ENCODE measurements at regions not wholly inside any gene's neighbourhood (a gene's known extent, or its start where the extent isn't known, plus 50 kb on each side); places are given as distances from the start of the nearest gene placed in this dataset.

DNA sequence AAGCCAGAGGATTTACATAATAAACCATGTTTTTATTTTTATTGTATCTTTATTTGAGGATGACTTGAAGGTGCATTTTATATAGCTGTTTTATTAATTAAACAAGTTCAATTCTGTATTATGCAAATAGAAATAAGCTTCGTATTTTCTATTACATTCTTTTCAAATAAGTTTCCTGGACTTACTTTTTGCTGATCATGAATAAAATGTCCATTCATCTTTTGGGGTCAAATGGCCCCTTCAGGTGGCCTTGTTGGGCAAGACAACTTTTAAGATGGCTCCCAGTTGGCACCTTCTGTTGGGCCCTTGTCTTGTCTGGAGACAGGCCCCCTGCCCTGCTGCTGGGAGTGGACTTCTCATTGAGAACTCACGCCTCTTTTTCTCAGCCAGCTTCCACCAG is 654.6 kb upstream of the NOX3 start:
- TF ChIP-seq POLR2A (IDR thresholded peaks at IDR 0.05; ENCODE audit: borderline replicate concordance, extremely low read depth, insufficient read depth, insufficient read length) (no peak), SRF (IDR thresholded peaks at IDR 0.05; ENCODE audit: low read depth) (no peak), POLR2AphosphoS5 (IDR thresholded peaks at IDR 0.05; ENCODE audit: low read depth, low read length) (no peak), CTCF (IDR thresholded peaks at IDR 0.05 in 2 of 3, conservative IDR thresholded peaks at IDR 0.05 in 1 of 3; ENCODE audit: borderline replicate concordance in 1 of 3, insufficient read depth in 1 of 3, low read depth in 2 of 3, low read length in 2 of 3) (no peak)
